Loucy (cell line): ENCODE measurements at regions not wholly inside any gene's neighbourhood (a gene's known extent, or its start where the extent isn't known, plus 50 kb on each side); places are given as distances from the start of the nearest gene placed in this dataset.
"Not testable (repeated sequence)": the region's sequence is repeated elsewhere in the genome, so short reads cannot be mapped to it uniquely, and the experiment has no call there.

Experiments
- H2AFZ ChIP-seq: fragments of 200-600 bp; sonication (generic); 2 replicates; pipeline ENCODE4 v1.6.0; 2016; ENCODE audit warnings: antibody characterized with exemption, mild to moderate bottlenecking, low read length, moderate library complexity
- H3F3A ChIP-seq: fragments of 200-600 bp; 2 replicates; pipeline ENCODE4 v1.6.0; 2016; ENCODE audit warnings: antibody characterized with exemption, low read depth, mild to moderate bottlenecking
- H3K27me3 ChIP-seq: fragments of 200-600 bp; sonication (generic); 2 replicates; pipeline ENCODE4 v1.6.1; 2014; ENCODE audit warnings: low read length, mild to moderate bottlenecking; ENCODE audit not compliant: insufficient read depth, poor library complexity, severe bottlenecking
- H3K36me3 ChIP-seq: fragments of 200-600 bp; sonication (generic); 2 replicates; pipeline ENCODE4 v1.6.1; 2016; ENCODE audit warnings: low read length; ENCODE audit not compliant: insufficient read depth
- H3K4me1 ChIP-seq: fragments of 200-600 bp; sonication (generic); 2 replicates; pipeline ENCODE4 v1.5.1; 2014; ENCODE audit warnings: low read length, mild to moderate bottlenecking; ENCODE audit not compliant: insufficient read depth, poor library complexity, severe bottlenecking
- H3K4me2 ChIP-seq: fragments of 200-600 bp; sonication (generic); 2 replicates; pipeline ENCODE4 v1.6.0; 2014; ENCODE audit warnings: antibody characterized with exemption, low read length, low read depth, mild to moderate bottlenecking; ENCODE audit not compliant: poor library complexity, severe bottlenecking
- H3K4me3 ChIP-seq: fragments of 200-600 bp; sonication (generic); 2 replicates; pipeline ENCODE4 v1.5.1; 2014; ENCODE audit warnings: low read length, mild to moderate bottlenecking, mixed read lengths; ENCODE audit not compliant: poor library complexity, severe bottlenecking
- H3K79me2 ChIP-seq: fragments of 200-600 bp; sonication (generic); 2 replicates; pipeline ENCODE4 v1.6.1; 2014; ENCODE audit warnings: low read length; ENCODE audit not compliant: insufficient read depth
- H3K9ac ChIP-seq: fragments of 200-600 bp; sonication (generic); 2 replicates; pipeline ENCODE4 v1.6.0; 2014; ENCODE audit warnings: mild to moderate bottlenecking, low read depth, low read length, moderate library complexity; ENCODE audit not compliant: poor library complexity, severe bottlenecking
- H3K9me2 ChIP-seq: fragments of 200-600 bp; sonication (generic); replicated peaks from 2 replicates; pipeline ENCODE4 v1.6.1; 2016; ENCODE audit warnings: low read depth, low read length, mixed read lengths
- H3K9me3 ChIP-seq: fragments of 200-600 bp; sonication (generic); 2 replicates; pipeline ENCODE4 v1.6.1; 2014; ENCODE audit warnings: mild to moderate bottlenecking, antibody characterized with exemption, low read length, low read depth; ENCODE audit not compliant: insufficient read depth
- H4K20me1 ChIP-seq: fragments of 200-600 bp; sonication (generic); 2 replicates; pipeline ENCODE4 v1.6.0; 2014; ENCODE audit warnings: antibody characterized with exemption, low read length, mild to moderate bottlenecking; ENCODE audit not compliant: insufficient read depth, poor library complexity, severe bottlenecking
- CTCF ChIP-seq: fragments of 200-600 bp; sonication (generic); conservative IDR thresholded peaks from 2 replicates; pipeline ENCODE4 v1.5.1; 2014; ENCODE audit warnings: mild to moderate bottlenecking, antibody characterized with exemption, low read length
- EZH2phosphoT487 ChIP-seq: fragments of 200-600 bp; IDR thresholded peaks from 2 replicates; pipeline ENCODE4 v1.6.1; 2018; ENCODE audit warnings: antibody characterized with exemption, mild to moderate bottlenecking, moderate library complexity, borderline replicate concordance

GRCh38 chr12:102675672-102676071 is 195.3 kb upstream of the IGF1 start:
- H3K9me3 ChIP-seq = no peaks in the 10 kb centered on the region; the same call in 1 of the 2 replicates
- no peak overlapping the region for H3K9ac ChIP-seq
- H3K4me2 ChIP-seq = no peak overlapping the region
- no peaks in the 10 kb centered on the region for H3K4me1 ChIP-seq
- H3K4me3 ChIP-seq = no peak overlapping the region
- H3F3A ChIP-seq = no peaks in the 10 kb centered on the region
- no peak for TF ChIP-seq CTCF
- TF ChIP-seq EZH2phosphoT487 = no peak
- no peaks in the 10 kb centered on the region for H3K27me3 ChIP-seq
- H3K36me3 ChIP-seq = no peaks in the 10 kb centered on the region
- H2AFZ ChIP-seq = no peak overlapping the region
- no peaks in the 10 kb centered on the region for H3K9me2 ChIP-seq
- no peaks in the 10 kb centered on the region for H3K79me2 ChIP-seq
- no peaks in the 10 kb centered on the region for H4K20me1 ChIP-seq

GRCh38 chr12:102673606-102674005 is 193.2 kb upstream of the IGF1 start:
- no peak overlapping the region for H2AFZ ChIP-seq
- no peaks in the 10 kb centered on the region for H3K4me1 ChIP-seq
- H3K4me2 ChIP-seq = no peak overlapping the region
- no peaks in the 10 kb centered on the region for H3F3A ChIP-seq
- TF ChIP-seq EZH2phosphoT487 (no peak), CTCF (no peak)
- H3K27me3 ChIP-seq = no peaks in the 10 kb centered on the region
- H3K9me2 ChIP-seq = no peaks in the 10 kb centered on the region
- no peaks in the 10 kb centered on the region for H3K36me3 ChIP-seq
- H3K9me3 ChIP-seq = no peaks in the 10 kb centered on the region
- H4K20me1 ChIP-seq = no peaks in the 10 kb centered on the region
- no peak overlapping the region for H3K9ac ChIP-seq
- no peaks in the 10 kb centered on the region for H3K79me2 ChIP-seq
- H3K4me3 ChIP-seq = no peak overlapping the region

- H3K4me1 ChIP-seq, H2AFZ ChIP-seq, H4K20me1 ChIP-seq, H3K79me2 ChIP-seq, H3K9ac ChIP-seq, H3K27me3 ChIP-seq, H3K36me3 ChIP-seq, H3K9me2 ChIP-seq, H3K4me3 ChIP-seq, H3F3A ChIP-seq, H3K9me3 ChIP-seq, H3K4me2 ChIP-seq: not testable (repeated sequence)
These were observed 191.8 kb upstream of the IGF1 start for GRCh38 chr12:102672212-102672611.

DNA sequence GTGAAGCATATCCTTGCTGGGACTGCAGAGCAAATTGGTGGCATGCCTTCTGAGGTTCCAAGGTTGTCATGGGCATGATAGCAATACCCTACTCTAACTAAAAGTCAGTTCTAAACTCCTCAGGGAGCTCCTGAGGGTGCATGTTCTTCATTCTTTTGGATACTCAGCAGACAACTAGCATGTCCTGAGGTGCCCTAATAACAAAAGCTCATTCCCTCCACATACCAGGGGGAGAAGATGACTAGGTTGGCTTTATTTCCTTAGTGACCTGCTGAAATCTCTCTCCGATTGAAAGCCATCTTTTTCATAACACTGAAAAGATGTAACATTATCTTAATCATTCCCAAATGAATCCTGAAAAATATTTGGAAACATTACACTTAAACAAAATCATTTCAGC is 188.7 kb upstream of the IGF1 start:
- H3F3A ChIP-seq = no peaks in the 10 kb centered on the region
- H3K79me2 ChIP-seq = no peaks in the 10 kb centered on the region
- H3K4me1 ChIP-seq = no peaks in the 10 kb centered on the region
- H2AFZ ChIP-seq = no peak overlapping the region
- no peak overlapping the region for H3K4me3 ChIP-seq
- H3K9me3 ChIP-seq = no peaks in the 10 kb centered on the region
- H3K9me2 ChIP-seq = no peaks in the 10 kb centered on the region
- H4K20me1 ChIP-seq = no peaks in the 10 kb centered on the region
- no peak overlapping the region for H3K4me2 ChIP-seq
- H3K9ac ChIP-seq = no peak overlapping the region
- H3K36me3 ChIP-seq = no peaks in the 10 kb centered on the region
- no peaks in the 10 kb centered on the region for H3K27me3 ChIP-seq
- no peak for TF ChIP-seq CTCF
- TF ChIP-seq EZH2phosphoT487 = no peak

DNA sequence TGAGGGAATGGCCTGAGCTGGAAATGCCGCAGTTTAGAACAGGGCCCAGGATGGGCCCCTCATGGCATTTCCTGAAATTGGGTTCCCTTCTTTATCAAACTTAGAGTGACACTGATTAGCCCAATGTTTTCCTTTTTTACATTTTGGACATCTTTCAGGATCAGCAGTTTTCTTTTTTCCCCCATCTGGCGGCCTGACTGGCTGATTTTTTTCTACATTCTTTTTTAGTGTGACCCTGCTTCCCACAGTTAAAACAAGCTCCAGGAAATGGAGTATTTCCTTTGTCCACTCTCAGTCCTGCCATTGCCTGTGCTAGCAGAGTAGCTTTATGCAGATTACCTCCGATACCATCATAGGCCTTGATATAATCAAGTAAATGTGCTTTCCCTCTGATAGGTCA is 185.8 kb upstream of the IGF1 start:
- H3K4me1 ChIP-seq, H3K4me3 ChIP-seq, H2AFZ ChIP-seq, H3K36me3 ChIP-seq, H3K9me2 ChIP-seq, H3K27me3 ChIP-seq, H3F3A ChIP-seq, H3K79me2 ChIP-seq, H4K20me1 ChIP-seq, H3K4me2 ChIP-seq, H3K9me3 ChIP-seq, H3K9ac ChIP-seq: not testable (repeated sequence)
